ENCODE measurements at regions not wholly inside any gene's neighbourhood (a gene's known extent, or its start where the extent isn't known, plus 50 kb on each side); places are given as distances from the start of the nearest gene placed in this dataset.

DNA sequence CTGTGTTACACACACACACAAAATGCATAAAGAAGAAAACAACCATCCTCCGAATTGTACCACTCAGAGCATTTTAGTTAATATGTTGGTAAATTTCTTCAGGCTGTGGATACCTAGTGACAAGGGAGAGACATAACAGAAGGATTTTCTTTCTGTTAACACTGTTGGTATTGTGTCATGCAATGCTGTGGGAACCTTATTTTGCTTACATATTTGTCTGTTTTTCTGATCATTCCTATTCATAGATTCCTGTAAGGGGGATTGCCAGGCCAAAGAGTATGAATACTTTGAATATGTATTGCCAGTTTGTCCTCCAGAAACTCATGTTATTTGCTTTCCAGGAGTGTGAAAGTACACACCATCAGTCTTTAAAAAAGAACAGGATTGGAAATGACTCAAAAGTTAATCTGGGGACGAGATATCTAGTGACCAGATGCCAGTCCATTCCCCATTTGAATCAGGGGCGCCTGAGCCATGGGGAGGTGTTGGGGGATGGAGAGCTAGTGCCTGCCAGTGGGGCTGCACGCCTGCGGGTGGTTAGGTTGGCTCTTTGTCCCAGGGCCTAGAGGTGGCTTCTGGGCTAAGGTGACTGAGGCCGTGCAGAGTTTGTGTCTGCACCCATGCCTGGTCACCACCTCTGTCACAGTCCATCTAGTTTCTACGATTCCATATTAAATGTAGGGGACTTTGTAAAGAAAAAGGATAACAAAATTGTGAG lies 142.0 kb downstream of the PTPN20 start:
- no peak for DNase-seq (ENCODE audit: low read depth)

DNA sequence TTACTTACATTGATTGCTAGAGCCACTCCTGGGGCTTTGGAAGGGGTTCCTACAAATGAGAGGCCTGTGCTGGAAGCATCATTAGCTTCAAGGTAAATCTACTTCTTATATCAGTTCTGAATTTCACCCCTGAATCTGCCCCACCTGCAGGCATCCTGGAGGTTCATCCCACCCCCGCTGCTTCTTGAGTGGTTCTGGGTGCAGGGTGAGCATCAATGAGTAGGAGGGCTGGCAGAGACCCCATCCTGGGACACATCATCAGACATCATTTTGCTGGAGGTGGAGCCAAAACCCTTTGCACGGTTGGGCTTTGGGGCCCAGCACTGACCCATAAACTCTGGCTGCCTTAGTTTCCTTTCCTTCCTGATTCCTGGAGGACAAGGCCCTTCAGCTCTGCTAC lies 143.7 kb downstream of the PTPN20 start:
- no peak for DNase-seq (ENCODE audit: low read depth)

DNA sequence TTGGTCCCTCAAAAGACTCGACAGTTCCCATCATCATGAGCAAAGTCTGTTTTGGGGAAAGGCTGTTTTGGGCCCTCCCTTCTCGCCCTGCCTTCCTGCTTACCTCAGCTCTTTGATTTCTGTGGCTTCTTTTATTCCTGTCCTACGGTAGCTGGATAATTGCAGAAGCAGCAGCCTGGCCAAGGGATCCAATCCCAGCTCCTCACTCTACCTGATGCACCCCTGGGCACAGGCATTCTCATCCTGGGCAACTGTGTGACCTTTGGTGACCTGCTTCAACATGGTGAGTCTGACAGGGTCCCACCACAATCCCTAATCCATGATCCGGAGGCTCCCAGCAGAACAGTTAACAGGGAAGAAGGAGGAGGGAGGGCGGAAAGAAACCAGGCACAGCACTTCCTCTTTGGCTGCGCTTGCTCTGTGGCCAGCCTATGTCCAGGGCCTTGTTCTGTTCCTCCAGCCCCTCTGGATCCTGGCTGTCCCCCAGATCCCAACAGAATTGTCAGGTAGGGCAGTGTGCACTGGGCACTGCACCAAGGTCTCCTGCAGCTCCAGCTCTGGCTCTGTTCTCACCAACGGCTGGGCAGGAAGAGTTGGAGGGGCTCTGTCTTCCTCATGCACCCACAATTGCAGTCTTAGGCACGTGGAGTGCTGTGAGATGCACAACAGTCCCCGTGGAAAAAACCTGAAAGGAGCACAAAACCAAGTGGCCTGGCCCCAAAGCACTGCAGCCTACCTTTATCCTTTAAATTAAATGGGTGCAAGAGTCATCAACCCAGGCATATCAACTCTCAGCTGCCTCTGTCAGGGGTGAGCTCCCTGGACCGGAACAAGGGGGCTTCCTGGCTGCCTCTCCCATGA lies 144.4 kb downstream of the PTPN20 start:
- DNase-seq (ENCODE audit: low read depth), result no peak

DNA sequence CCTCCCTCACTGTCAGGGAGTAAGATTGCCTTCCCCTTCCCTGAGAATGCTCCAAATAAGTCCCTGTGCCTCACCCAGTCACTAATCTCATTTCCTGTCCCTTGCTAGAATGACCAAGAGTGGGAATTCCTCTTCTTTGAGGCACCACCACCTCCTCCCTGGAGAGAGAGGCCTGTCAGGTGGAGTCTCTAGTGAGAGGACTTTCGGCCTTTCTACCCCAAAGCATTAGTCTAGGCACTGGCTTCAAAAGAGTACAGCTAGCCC lies 145.0 kb downstream of the PTPN20 start:
- no peak for DNase-seq (ENCODE audit: low read depth)

DNA sequence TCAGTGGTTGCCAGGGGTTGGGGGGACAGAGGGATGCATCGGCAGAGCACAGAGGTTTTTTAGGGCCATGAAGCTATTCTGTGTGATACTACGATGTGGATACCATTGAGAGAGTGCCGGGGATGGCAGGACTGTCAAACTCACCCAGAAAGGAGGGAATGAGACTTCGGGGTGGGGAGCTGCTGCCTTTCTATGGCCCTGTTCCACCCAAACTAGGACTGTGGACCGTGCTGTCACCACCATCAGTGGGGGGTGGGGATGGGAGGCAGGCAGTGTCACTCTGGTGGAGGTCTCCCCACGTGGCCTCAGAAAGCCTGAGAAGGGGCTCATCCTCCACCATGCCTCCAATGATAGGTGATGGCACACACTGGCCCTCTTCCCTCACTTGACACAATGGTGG lies 146.2 kb downstream of the PTPN20 start:
- DNase-seq (ENCODE audit: low read depth), result no peak

DNA sequence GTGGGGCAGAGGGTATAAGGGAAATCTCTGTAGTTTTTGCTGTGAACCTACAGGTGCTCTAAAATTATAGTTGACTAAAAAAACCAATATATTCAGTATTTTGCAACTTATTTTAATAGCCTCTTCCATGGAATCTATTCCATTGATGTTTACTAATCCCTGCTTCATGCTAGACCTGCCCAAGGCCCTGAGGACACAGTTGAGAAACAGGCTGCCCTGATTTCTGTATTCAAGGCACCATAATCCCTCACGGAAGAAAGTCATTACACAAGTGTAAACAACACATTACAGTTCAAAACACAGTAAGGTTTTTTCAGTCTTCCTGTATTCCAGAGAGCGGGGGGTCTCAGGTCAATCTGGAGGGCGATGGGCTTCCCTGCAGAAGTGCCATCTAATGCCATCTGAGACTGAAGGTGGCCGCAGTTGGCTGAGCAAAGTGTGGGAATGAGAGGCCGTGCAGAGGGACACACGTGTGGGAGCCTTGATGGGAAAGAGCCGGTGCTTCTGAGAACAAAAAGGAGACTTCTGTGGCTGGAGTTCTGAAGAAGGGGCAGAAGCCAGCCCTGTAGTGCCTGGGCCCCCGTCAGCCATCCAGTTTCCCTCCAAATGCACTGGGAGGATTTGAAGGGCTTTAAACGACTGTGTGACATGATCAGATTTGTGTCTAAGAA lies 146.9 kb downstream of the PTPN20 start:
- DNase-seq (ENCODE audit: low read depth), result no peak

DNA sequence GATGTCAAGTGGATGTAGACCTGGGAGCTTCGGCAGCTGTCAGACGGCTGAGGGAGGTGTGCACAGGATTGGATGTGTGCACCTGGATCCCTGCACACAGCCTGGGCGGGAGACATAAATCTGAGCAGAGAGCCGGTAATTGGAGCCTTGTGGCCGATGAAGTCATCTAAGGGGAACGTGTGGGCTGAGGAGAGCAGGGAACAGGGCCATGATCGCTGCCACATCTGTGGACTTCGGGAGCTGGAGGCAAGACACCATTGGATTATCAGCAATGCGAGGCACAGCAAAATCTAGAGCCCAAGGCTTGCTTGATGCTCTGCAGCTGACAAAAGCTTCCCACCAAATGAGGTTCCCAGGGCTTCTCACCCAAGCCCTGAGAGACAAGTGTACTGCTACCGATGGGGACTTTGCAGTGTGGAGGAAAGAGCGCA lies 147.7 kb downstream of the PTPN20 start:
- no peak for DNase-seq (ENCODE audit: low read depth)

DNA sequence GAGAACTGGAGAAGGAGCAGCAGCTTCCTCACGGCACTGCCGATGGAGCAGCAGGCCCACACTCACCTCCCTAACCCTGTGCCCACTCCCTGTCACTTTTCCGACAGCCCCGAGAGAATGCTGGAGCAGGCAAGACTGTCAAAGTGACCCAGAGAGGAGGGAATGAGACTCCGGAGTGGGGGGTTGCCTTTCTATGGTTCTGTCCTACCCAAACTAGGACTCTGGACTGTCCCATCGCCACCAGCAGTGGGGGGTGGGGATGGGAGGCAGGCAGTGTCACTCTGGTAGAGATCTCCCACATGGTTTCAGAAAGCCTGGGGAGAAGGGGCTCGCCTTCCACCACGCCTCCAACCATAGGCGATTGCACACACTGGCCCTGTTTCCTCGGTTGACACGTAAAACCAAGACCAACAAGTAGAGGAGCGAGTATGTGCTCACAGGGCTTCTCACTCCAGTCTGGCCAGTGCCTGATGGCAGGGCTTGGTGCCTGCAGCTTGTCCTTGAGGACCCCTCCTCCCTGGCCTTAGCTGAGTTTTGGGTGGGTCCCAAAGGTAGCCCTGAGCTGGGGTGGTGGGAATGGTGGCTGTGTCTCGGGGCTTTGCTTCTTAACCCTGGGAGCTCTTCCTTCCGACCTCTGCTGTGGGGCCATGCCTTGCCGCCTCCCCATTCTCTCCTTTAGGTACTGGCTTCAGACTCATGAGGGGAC lies 148.5 kb downstream of the PTPN20 start:
- DNase-seq (ENCODE audit: low read depth), result no peak

DNA sequence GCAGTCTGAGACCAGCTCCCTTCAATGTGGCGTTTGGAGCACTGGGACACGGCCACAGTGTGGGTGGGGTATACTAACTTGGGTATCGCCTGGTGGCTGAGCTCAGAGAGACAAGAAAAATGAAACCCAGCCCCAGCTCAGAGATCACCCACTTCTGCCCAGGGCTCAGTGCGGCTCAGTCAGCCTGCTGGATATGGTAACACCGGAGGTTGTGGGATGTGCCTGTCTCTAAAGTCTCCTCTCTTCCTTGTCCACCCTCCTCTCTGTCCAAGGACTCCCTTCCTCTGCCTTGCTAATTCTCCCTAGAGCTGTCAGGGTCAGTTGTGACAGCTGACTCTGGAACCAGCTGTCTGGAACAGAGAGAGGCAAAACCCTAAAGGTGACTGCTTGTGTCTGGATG lies 149.1 kb downstream of the PTPN20 start:
- no peak for DNase-seq (ENCODE audit: low read depth)

DNA sequence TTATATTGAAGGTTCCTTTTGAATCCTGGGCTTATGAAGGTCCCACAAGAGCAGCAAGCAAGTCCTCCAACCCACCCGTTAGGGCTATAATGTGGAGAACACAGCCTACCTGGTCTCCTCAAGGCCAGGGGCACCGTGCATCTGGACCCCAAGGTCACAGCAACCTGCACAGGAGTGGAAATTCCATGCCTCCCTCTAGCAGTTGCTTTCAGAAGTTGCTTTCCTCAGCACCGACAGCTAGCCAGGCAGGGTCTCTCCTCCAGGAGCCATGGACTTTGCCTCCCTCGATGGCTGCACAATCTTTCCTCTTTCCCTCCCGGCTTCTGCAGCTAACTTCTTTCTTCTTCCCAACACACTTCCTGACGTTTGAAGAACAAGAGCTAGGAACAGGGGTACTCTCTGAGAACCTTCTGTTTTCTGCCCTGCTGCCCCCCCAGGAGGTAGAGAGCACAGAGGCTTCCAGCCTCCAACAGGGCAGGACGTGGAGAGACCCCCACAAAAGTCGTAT lies 149.8 kb downstream of the PTPN20 start:
- DNase-seq (ENCODE audit: low read depth), result no peak

DNA sequence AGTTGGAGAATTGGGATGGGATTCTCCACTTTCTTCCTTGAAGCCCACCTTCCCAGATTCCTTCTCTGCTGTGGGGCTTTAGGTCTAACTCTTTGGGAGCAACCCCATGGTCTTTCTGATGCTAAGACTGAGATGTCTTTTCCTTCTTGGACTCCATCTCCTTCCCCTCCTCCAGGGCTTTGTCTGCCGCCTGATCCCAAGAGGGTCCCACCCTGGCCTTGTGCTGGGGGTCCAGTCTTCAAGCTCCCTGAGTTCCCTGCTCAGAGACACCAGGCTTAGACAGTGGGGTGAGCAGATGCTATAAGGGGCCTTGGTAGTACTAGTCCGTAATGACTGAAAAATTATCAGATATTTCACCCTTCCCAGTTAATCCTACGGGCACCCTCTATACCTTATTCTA lies 150.5 kb downstream of the PTPN20 start:
- DNase-seq (ENCODE audit: low read depth), result no peak

DNA sequence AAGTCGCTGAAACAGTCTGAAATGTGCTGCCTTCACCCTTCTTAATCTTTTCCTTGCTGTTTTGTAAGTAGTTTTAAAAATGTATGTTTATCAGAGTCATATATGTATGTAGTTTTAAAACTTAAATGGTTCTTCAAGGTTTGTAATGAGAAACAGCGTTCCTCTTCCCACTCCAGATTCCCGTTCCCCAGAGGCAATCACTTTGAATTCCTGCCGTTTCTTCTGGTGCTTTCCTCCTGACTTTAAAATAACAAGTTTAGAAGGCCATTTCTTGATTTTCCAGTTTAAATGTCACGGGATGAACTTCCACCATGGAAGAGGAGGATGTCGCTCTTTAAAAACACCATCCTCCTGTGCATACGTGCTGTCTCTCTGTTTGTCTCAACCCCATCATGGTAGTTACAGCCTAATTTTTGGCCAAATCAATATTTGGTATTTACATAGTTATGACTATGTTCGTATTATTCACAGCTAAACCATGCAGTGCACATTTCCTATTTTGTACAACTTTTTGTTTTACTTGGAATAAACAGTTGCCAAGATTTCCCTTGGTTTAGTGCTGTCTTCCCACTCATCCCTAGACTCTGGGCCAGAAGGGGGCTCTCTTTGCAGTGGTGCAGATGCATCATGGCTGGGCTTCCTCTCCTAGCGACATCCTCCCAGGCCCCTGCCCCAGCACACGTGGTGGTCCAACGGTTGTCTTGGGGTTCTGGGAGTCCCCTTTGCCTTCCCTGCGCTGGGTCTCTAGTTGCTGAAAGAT lies 151.4 kb downstream of the PTPN20 start:
- no peak for DNase-seq (ENCODE audit: low read depth)

DNA sequence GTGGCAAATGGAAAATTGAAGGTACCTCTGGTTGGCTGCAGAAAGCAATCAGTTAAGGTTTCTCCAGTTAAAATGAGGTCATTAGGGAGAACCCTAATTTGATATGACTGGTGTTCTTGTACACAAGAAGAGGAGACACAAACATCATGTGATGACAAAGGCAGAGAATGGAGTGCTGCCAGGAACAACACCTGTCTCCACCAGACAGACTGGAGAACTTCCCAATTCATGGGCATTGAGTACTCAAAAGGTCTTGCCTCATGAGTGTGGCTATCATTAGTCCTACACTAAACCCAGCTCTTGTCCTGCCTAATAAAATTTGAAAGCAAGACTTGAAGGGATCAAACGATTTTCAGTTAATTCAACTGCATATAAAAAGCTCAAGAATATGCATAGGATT lies 152.6 kb downstream of the PTPN20 start:
- DNase-seq (ENCODE audit: low read depth), result no peak

DNA sequence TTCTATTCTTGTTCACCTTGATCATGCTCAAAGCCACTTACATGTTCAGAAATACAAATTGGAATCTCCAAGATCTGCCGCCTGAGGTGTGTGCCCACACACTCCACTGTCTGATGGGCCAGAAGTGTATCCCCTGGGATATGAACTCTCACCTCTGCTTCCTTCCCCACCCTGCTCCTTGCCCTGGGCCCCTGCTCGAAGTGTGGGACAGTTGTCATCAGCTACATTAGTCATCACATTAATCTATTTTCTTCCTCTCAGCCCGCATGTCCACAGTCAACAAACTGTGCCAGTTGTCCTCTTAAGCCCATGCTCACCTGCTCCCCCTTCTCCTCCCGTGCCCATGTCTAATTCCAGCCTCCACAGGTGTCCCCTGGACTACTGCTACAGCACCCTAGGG lies 154.7 kb downstream of the PTPN20 start:
- DNase-seq (ENCODE audit: low read depth), result no peak

DNA sequence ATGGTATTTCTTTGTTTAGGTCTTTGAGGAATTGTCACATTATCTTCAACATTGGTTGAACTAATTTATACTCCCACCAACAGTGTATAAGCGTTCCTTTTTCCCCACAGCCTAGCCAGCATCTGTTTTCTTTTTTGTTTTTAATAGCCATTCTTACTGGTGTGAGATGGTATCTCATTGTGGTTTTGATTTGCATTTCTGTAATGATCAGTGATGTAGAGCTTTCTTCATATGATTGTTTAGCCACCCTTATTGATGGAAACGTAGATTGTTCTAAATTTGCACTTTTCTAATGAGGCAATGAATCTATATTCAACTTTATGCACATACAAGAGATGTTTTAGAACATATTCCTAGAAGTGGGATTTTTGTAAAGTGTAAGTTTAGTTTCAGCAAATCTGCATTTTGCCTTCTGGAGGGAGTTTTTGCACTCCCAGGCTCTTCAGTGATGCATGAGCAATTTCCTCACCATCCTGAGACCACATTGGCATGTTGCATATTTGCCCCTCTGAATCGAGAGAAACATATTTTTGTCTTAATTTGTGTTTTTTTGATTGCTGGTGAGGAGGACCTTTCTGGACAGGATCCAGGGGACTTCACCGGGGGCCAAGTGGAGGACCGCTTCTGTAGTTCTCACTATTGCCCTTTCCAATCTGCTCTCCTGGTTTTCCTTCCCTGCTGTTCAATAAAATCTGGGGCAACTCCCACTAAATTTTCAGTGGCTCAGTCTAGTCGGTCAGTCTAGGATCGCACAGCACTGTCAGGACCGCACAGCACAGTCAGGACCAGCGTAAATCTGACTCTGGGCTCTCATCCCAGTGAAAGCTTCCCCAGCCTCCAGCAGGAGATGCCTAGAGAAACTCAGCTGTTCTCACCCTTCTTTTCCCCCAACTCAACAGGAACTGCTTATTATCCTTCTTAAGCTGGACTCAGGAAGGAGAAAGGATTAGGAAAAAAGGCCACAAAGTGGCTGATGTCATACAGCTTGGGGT lies 157.0 kb downstream of the PTPN20 start:
- DNase-seq (ENCODE audit: low read depth), result no peak

DNA sequence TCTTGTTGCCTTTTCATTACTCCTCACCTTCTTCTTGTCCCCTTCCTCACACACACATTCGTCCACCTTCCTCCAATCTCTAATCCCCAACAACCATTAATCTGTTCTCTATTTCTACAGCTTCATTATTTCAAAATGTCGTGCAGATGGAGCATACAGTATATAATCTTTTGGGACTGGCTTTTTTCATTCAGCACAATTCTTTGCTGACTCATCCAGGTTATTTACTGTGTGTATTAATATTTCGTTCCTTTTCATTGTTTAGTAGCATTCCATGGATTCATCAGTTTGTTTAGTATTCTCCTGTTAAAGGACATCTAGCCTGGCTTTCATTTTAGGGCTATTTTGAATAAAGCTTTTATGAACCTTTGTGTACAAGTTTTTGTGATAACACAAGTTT lies 159.3 kb downstream of the PTPN20 start:
- no peak for DNase-seq (ENCODE audit: low read depth)

DNA sequence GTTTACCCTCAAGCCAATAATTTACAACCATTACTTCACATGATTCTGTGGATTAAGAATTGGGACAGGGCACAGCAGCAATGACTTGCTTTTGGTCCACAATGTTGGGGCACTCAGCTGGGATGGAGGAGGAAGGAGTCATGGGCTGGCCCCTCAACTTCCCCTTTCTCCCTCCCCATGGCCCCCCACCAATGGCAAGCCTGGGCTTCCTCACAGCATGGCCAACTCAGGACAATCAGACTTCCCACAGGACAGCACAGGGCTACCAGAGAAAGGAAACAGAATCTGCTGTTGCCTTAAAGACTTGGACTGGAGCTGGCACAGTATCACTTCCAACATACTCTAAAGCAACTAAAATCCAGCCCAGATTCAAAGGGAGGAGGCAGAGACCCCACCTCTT lies 160.7 kb downstream of the PTPN20 start:
- no peak for DNase-seq (ENCODE audit: low read depth)

DNA sequence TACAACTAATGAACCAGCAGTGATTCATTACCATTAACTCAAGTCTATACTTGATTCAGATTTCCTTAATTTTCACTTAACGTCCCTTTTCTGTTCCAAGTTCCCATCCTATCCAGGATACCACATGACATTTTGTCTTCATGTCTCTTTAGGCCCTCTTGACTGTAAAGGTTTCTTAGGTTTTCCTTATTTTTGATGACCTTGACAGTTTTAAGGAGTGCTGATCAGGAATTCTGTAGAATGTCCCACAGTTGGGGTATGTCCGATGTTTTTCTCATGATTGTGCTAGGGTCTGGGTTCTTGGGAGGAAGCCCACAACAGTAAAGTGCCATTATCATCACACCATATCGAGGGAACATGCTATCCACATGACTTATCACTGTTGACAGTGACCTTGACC lies 162.7 kb downstream of the PTPN20 start:
- no peak for DNase-seq (ENCODE audit: low read depth)

DNA sequence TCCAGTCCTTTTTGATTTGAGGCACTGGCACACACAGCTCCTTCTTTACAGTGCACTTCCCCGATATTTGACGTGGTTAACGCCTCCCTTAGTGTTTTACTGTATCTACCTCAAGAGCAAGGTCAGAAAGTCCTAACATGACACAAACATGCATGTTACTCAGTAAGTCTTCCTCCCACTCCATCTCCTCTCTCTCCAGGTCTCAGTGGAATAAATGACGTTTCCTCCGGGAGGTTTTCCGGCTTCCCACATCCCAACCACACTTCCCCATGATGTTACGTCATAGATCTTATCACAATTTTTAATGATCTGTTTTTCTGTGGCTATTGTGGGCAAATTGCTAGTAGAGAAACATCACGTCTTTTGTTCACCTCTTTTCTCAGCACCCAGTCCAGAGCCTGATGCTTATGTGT lies 165.7 kb downstream of the PTPN20 start:
- no peak for DNase-seq (ENCODE audit: low read depth)

DNA sequence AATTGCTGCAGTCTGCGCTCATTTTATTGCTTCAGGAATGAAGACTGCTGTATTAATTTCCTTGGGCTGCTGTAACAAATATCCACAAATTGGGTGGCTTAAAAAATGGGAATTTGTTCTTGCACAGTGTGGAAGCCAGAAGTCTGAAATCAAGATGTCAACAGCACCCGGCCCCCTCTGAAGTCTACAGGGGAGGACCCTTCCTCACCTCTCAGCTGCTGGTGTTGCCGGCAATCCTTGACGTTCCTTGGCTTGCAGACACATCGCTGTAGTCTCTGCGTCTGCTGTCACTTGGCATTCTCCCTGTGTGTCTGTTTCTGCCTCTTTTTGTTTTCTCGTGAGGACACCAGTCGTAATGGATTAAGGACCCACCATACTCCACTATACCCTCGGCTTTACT lies 166.2 kb downstream of the PTPN20 start:
- no peak for DNase-seq (ENCODE audit: low read depth)
